ENCODE measurements at regions not wholly inside any gene's neighbourhood (a gene's known extent, or its start where the extent isn't known, plus 50 kb on each side); places are given as distances from the start of the nearest gene placed in this dataset.

DNA sequence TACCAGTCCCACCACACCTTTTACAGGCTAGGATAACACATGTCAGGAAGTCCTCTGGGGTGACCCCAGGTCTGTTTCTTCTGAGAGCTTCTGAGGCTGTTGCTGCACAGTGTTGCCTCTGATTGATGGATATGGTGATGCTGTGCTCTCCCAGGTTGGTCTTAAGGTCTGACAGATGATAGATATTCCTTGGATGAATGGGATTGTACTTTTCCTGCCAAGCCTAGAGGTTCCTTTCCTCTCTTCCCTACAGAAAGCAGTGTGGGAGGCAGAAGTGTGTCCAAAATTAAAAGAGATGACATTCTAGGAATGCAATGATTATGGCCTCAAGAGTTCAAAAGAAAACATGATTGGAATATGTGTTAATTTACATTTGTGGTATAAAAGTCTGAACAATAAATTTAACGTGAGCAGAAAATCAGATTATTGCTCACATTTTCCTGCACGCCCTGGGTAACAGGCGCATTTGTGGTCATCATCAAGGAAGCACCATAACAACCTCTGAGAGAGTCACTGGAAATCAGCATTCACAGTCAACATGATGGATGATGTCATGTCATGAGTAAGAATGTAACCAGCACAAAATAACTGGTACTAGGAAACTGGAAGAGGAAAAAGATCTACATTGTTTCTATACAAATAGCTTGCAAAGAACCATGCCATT is 73.7 kb downstream of the BBS10 start:
- no peaks in the 10 kb centered on the region for H3K9me3 ChIP-seq
- no peaks in the 10 kb centered on the region for H3K36me3 ChIP-seq
- H3K4me3 ChIP-seq, result no peak overlapping the region
- no peaks in the 10 kb centered on the region for H3K27me3 ChIP-seq
- H3K9ac ChIP-seq, result no peak overlapping the region
- no peak for TF ChIP-seq Cebpa-rat (IDR thresholded peaks at IDR 0.05)
- H3K4me2 ChIP-seq, result no peak overlapping the region
- H4K20me1 ChIP-seq, result no peaks in the 10 kb centered on the region
- no peak overlapping the region for H3K27ac ChIP-seq
- H3K4me1 ChIP-seq, result no peaks in the 10 kb centered on the region

DNA sequence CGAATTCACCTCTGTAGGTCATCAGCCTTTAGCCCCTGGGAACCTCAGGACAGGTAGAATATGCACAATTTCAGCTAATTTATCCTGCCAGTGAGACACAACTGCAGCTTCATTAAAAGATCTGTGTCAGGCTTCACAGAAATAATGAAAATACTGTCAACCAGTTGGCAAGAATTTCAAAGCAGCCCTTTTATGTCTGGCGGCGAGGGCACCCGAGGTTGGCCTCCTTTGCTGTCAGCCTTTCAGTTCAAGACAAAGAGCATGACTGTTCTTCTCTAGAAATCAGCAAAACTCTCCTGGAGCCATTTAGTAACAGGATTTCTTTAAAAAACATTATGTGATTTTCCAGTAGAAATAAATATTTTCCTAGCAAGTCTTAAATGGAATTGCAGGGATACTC is 75.9 kb downstream of the BBS10 start:
- Histone ChIP-seq H3K4me3 (no peak overlapping the region), H3K9me3 (no peaks in the 10 kb centered on the region), H3K4me1 (no peaks in the 10 kb centered on the region), H3K27ac (no peak overlapping the region), H3K9ac (no peak overlapping the region), H3K27me3 (no peaks in the 10 kb centered on the region), H3K36me3 (no peaks in the 10 kb centered on the region), H3K4me2 (no peak overlapping the region), H4K20me1 (no peaks in the 10 kb centered on the region)
- no peak for TF ChIP-seq Cebpa-rat (IDR thresholded peaks at IDR 0.05)

- no peaks in the 10 kb centered on the region for H3K27me3 ChIP-seq
- H3K4me2 ChIP-seq, result no peak overlapping the region
- no peak overlapping the region for H3K27ac ChIP-seq
- no peaks in the 10 kb centered on the region for H3K4me1 ChIP-seq
- no peaks in the 10 kb centered on the region for H3K36me3 ChIP-seq
- H3K9ac ChIP-seq, result no peak overlapping the region
- no peak overlapping the region for H3K4me3 ChIP-seq
- no peaks in the 10 kb centered on the region for H4K20me1 ChIP-seq
- H3K9me3 ChIP-seq, result no peaks in the 10 kb centered on the region
- no peak for TF ChIP-seq Cebpa-rat (IDR thresholded peaks at IDR 0.05)
Measured at GRCh38 chr12:76270657-76271358, 77.4 kb downstream of the BBS10 start.

DNA sequence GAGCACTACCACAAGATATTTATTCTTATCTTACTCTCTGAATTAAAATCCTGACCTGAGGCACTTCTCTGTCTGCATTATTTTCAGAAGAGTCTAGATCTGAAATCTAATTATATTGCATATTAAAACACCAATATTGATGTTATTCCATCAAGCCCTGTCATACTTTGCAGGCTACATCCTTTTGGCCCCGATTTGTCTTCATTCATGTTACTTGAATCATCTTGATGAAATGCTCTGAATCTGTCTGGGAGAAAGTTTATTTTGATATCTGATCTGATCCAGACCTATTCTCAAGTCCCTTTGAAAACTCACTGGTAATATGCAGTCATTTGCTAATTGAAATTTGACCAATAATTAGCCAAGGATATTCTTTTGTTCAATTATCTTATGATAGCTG is 79.9 kb downstream of the BBS10 start:
- H3K9ac ChIP-seq, result no peak overlapping the region
- no peak overlapping the region for H3K4me2 ChIP-seq
- no peaks in the 10 kb centered on the region for H3K9me3 ChIP-seq
- no peaks in the 10 kb centered on the region for H3K4me1 ChIP-seq
- H3K36me3 ChIP-seq, result no peaks in the 10 kb centered on the region
- TF ChIP-seq Cebpa-rat (IDR thresholded peaks at IDR 0.05), result no peak
- no peak overlapping the region for H3K27ac ChIP-seq
- no peaks in the 10 kb centered on the region for H4K20me1 ChIP-seq
- H3K4me3 ChIP-seq, result no peak overlapping the region
- H3K27me3 ChIP-seq, result no peaks in the 10 kb centered on the region

GRCh38 chr12:76266797-76267196 is 81.4 kb downstream of the BBS10 start:
- H3K27me3 ChIP-seq, result no peaks in the 10 kb centered on the region
- H3K9ac ChIP-seq, result no peak overlapping the region
- H3K36me3 ChIP-seq, result no peaks in the 10 kb centered on the region
- no peaks in the 10 kb centered on the region for H4K20me1 ChIP-seq
- H3K4me2 ChIP-seq, result no peak overlapping the region
- no peaks in the 10 kb centered on the region for H3K4me1 ChIP-seq
- no peak overlapping the region for H3K27ac ChIP-seq
- no peak overlapping the region for H3K4me3 ChIP-seq
- H3K9me3 ChIP-seq, result 0 out of 2 replicates have a peak, but pooled peaks cover 2% of the 10 kb centered on the region
- no peak for TF ChIP-seq Cebpa-rat (IDR thresholded peaks at IDR 0.05)

- no peak overlapping the region for H3K4me3 ChIP-seq
- H3K4me2 ChIP-seq, result no peak overlapping the region
- no peaks in the 10 kb centered on the region for H3K36me3 ChIP-seq
- 0 out of 2 replicates have a peak, but pooled peaks cover 6% of the 10 kb centered on the region for H3K9me3 ChIP-seq
- no peaks in the 10 kb centered on the region for H4K20me1 ChIP-seq
- H3K27me3 ChIP-seq, result no peaks in the 10 kb centered on the region
- H3K4me1 ChIP-seq, result no peaks in the 10 kb centered on the region
- TF ChIP-seq Cebpa-rat (IDR thresholded peaks at IDR 0.05), result no peak
- H3K9ac ChIP-seq, result no peak overlapping the region
- no peak overlapping the region for H3K27ac ChIP-seq
Measured at GRCh38 chr12:76265424-76266180, 82.6 kb downstream of the BBS10 start.

DNA sequence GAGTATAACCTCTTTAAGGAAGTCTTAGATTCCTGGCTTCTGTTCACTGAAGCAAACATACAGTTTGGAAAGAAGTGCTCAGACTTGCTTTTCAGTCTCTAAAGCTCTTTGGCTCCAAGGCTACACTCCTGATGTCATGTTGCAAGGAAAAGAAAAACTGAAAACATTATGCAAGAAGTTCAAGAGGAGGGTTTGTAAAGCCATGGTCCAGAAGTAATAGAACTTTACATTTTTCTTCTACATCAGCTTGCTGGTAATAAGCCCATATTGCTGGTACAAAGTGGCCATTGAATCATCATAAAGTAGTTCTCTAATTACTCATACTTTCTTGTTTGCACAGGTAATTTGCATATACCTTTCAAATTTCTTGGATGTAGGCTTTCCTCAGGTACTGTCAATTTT is 83.6 kb downstream of the BBS10 start:
- no peaks in the 10 kb centered on the region for H3K27me3 ChIP-seq
- H3K4me1 ChIP-seq, result no peaks in the 10 kb centered on the region
- TF ChIP-seq Cebpa-rat (IDR thresholded peaks at IDR 0.05), result no peak
- H3K9me3 ChIP-seq, result 0 out of 2 replicates have a peak, but pooled peaks cover 6% of the 10 kb centered on the region
- no peaks in the 10 kb centered on the region for H3K36me3 ChIP-seq
- no peak overlapping the region for H3K4me2 ChIP-seq
- H3K9ac ChIP-seq, result no peak overlapping the region
- H4K20me1 ChIP-seq, result no peaks in the 10 kb centered on the region
- no peak overlapping the region for H3K27ac ChIP-seq
- no peak overlapping the region for H3K4me3 ChIP-seq

- Histone ChIP-seq H3K9ac (no peak overlapping the region), H3K27me3 (no peaks in the 10 kb centered on the region), H3K4me2 (no peak overlapping the region), H3K9me3 (0 out of 2 replicates have a peak, but pooled peaks cover 6% of the 10 kb centered on the region), H3K36me3 (no peaks in the 10 kb centered on the region), H3K4me3 (no peak overlapping the region), H4K20me1 (no peaks in the 10 kb centered on the region), H3K4me1 (no peaks in the 10 kb centered on the region), H3K27ac (no peak overlapping the region)
- TF ChIP-seq Cebpa-rat (IDR thresholded peaks at IDR 0.05), result no peak
Measured at GRCh38 chr12:76263696-76264095, 84.5 kb downstream of the BBS10 start.

- TF ChIP-seq Cebpa-rat (IDR thresholded peaks at IDR 0.05), result no peak
- Histone ChIP-seq H3K27me3 (no peaks in the 10 kb centered on the region), H3K4me3 (no peak overlapping the region), H4K20me1 (no peaks in the 10 kb centered on the region), H3K27ac (no peak overlapping the region), H3K4me1 (no peaks in the 10 kb centered on the region), H3K9ac (no peak overlapping the region), H3K9me3 (0 out of 2 replicates have a peak, but pooled peaks cover 6% of the 10 kb centered on the region), H3K36me3 (no peaks in the 10 kb centered on the region), H3K4me2 (no peak overlapping the region)
Measured at GRCh38 chr12:76260390-76260748, 87.8 kb downstream of the BBS10 start.

Data from BLaER1 (cell line).